Neural cell (in vitro differentiated cells): ENCODE measurements at regions not wholly inside any gene's neighbourhood (a gene's known extent, or its start where the extent isn't known, plus 50 kb on each side); places are given as distances from the start of the nearest gene placed in this dataset.
"Not testable (repeated sequence)": the region's sequence is repeated elsewhere in the genome, so short reads cannot be mapped to it uniquely, and the experiment has no call there.

Source experiments
- H2AFZ ChIP-seq: fragments of 200-600, 300-800 bp; sonication (generic), shearing (Covaris generic); 2 replicates; pipeline ENCODE4 v1.6.0; 2014; ENCODE audit warnings: low read depth, mild to moderate bottlenecking, antibody characterized with exemption, low read length, moderate library complexity
- H3F3A ChIP-seq: fragments of 200-600 bp; shearing (Covaris generic); 2 replicates; pipeline ENCODE4 v1.6.1; 2016; ENCODE audit warnings: mild to moderate bottlenecking, moderate library complexity, mixed read lengths, antibody characterized with exemption, low read length; ENCODE audit not compliant: insufficient read depth, poor library complexity, severe bottlenecking
- H3K27ac ChIP-seq: fragments of 200-600, 300-800 bp; sonication (generic), shearing (Covaris generic); 2 replicates; pipeline ENCODE4 v1.5.1; 2014; ENCODE audit warnings: mild to moderate bottlenecking, low read length, moderate library complexity
- H3K27me3 ChIP-seq: fragments of 300-800, 200-600 bp; sonication (generic), shearing (Covaris generic); 2 replicates; pipeline ENCODE4 v1.6.0; 2014; ENCODE audit warnings: mild to moderate bottlenecking, low read depth, low read length, moderate library complexity; ENCODE audit not compliant: insufficient read depth
- H3K36me3 ChIP-seq: fragments of 300-800, 200-600 bp; sonication (generic), shearing (Covaris generic); 2 replicates; pipeline ENCODE4 v1.5.1; 2014; ENCODE audit warnings: mild to moderate bottlenecking, antibody characterized with exemption, low read length, moderate library complexity; ENCODE audit not compliant: insufficient read depth
- H3K4me2 ChIP-seq: fragments of 300-800, 200-600 bp; sonication (generic), shearing (Covaris generic); 2 replicates; pipeline ENCODE4 v1.6.0; 2014; ENCODE audit warnings: mild to moderate bottlenecking, low read length
- H3K4me3 ChIP-seq: fragments of 300-800, 200-600 bp; sonication (generic), shearing (Covaris generic); 2 replicates; pipeline ENCODE4 v1.5.1; 2014; ENCODE audit warnings: mild to moderate bottlenecking, low read length, moderate library complexity
- H3K79me2 ChIP-seq: fragments of 200-600 bp; shearing (Covaris generic); replicated peaks from 2 replicates; pipeline ENCODE4 v1.6.0; 2014; ENCODE audit warnings: mild to moderate bottlenecking, low read length, moderate library complexity; ENCODE audit not compliant: insufficient read depth
- H3K9ac ChIP-seq: fragments of 300-800, 200-600 bp; sonication (generic), shearing (Covaris generic); 2 replicates; pipeline ENCODE4 v1.6.1; 2016; ENCODE audit warnings: mild to moderate bottlenecking, low read length, mixed read lengths
- H3K9me2 ChIP-seq: fragments of 200-600 bp; shearing (Covaris generic); 2 replicates; pipeline ENCODE4 v1.6.1; 2016; ENCODE audit warnings: mild to moderate bottlenecking, low read length, mixed read lengths; ENCODE audit not compliant: insufficient read depth
- H3K9me3 ChIP-seq: fragments of 200-600, 300-800 bp; sonication (generic), shearing (Covaris generic); 2 replicates; pipeline ENCODE4 v1.6.1; 2016; ENCODE audit warnings: mild to moderate bottlenecking, mixed run types, low read length, moderate library complexity, mixed read lengths
- H4K20me1 ChIP-seq: fragments of 200-600 bp; shearing (Covaris generic); 2 replicates; pipeline ENCODE4 v1.6.1; 2016; ENCODE audit warnings: mild to moderate bottlenecking, mixed run types; ENCODE audit not compliant: insufficient read depth
- EP300 ChIP-seq: fragments of 450-650 bp; conservative IDR thresholded peaks from 2 replicates; pipeline ENCODE4 v1.6.1; 2014; ENCODE audit warnings: antibody characterized with exemption, mild to moderate bottlenecking, moderate library complexity; ENCODE audit not compliant: poor library complexity, severe bottlenecking
- EZH2 ChIP-seq: fragments of 200-600, 300-800 bp; shearing (Covaris generic), sonication (generic); IDR thresholded peaks from 2 replicates; pipeline ENCODE4 v1.6.1; 2014; ENCODE audit warnings: antibody characterized with exemption, low read length, borderline replicate concordance, mild to moderate bottlenecking; ENCODE audit not compliant: insufficient read depth, poor library complexity, severe bottlenecking
- MXI1 ChIP-seq: fragments of 450-650 bp; conservative IDR thresholded peaks from 2 replicates; pipeline ENCODE4 v1.6.1; 2014; ENCODE audit warnings: antibody characterized with exemption, mild to moderate bottlenecking; ENCODE audit not compliant: poor library complexity, severe bottlenecking
- POLR2AphosphoS5 ChIP-seq: IDR thresholded peaks from 2 replicates; pipeline ENCODE4 v1.6.1; 2012
- RAD21 ChIP-seq: fragments of 450-650 bp; conservative IDR thresholded peaks from 2 replicates; pipeline ENCODE4 v1.6.1; 2014; ENCODE audit warnings: antibody characterized with exemption, mild to moderate bottlenecking, moderate library complexity
- SMC3 ChIP-seq: fragments of 450-650 bp; conservative IDR thresholded peaks from 2 replicates; pipeline ENCODE4 v1.6.1; 2014; ENCODE audit warnings: antibody characterized with exemption, mild to moderate bottlenecking, moderate library complexity; ENCODE audit not compliant: poor library complexity
- TAF1 ChIP-seq: IDR thresholded peaks from 2 replicates; pipeline ENCODE4 v1.6.1; 2012; ENCODE audit warnings: low read depth
- TF ChIP-seq, protein P1 (sequence below): fragments of 450-650 bp; IDR thresholded peaks from 2 replicates; pipeline ENCODE4 v1.5.1; 2014; ENCODE audit warnings: antibody characterized with exemption, mild to moderate bottlenecking, moderate library complexity; ENCODE audit not compliant: poor library complexity, severe bottlenecking
- TF ChIP-seq, protein P2 (sequence below): IDR thresholded peaks from 2 replicates; pipeline ENCODE4 v1.6.1; 2012; ENCODE audit warnings: borderline replicate concordance

DNA sequence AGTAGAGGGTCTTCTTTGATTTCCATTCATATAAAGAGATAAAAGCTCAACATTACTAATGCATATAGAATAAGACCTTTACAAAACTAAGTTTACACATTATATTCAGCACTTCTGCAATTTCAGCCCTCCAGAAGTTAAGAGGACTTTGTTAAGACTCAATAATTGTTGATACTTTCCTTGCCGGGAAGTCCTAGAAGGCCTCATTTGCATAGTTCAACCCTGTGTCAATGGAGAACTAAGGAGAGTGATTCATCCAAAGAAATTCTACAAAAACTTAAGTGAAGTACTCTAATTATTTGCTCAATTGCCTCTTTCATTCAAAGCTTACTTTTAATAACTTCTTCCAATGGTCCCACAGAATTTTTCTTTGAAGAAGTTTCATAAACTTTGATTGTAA lies 1060.3 kb upstream of the CELF2 start:
- TF ChIP-seq, protein P1, sequence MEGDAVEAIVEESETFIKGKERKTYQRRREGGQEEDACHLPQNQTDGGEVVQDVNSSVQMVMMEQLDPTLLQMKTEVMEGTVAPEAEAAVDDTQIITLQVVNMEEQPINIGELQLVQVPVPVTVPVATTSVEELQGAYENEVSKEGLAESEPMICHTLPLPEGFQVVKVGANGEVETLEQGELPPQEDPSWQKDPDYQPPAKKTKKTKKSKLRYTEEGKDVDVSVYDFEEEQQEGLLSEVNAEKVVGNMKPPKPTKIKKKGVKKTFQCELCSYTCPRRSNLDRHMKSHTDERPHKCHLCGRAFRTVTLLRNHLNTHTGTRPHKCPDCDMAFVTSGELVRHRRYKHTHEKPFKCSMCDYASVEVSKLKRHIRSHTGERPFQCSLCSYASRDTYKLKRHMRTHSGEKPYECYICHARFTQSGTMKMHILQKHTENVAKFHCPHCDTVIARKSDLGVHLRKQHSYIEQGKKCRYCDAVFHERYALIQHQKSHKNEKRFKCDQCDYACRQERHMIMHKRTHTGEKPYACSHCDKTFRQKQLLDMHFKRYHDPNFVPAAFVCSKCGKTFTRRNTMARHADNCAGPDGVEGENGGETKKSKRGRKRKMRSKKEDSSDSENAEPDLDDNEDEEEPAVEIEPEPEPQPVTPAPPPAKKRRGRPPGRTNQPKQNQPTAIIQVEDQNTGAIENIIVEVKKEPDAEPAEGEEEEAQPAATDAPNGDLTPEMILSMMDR = no peak
- TF ChIP-seq POLR2AphosphoS5 (no peak), SMC3 (no peak), RAD21 (no peak), EP300 (no peak), TAF1 (no peak), MXI1 (no peak), EZH2 (no peak)
- TF ChIP-seq, protein P2, sequence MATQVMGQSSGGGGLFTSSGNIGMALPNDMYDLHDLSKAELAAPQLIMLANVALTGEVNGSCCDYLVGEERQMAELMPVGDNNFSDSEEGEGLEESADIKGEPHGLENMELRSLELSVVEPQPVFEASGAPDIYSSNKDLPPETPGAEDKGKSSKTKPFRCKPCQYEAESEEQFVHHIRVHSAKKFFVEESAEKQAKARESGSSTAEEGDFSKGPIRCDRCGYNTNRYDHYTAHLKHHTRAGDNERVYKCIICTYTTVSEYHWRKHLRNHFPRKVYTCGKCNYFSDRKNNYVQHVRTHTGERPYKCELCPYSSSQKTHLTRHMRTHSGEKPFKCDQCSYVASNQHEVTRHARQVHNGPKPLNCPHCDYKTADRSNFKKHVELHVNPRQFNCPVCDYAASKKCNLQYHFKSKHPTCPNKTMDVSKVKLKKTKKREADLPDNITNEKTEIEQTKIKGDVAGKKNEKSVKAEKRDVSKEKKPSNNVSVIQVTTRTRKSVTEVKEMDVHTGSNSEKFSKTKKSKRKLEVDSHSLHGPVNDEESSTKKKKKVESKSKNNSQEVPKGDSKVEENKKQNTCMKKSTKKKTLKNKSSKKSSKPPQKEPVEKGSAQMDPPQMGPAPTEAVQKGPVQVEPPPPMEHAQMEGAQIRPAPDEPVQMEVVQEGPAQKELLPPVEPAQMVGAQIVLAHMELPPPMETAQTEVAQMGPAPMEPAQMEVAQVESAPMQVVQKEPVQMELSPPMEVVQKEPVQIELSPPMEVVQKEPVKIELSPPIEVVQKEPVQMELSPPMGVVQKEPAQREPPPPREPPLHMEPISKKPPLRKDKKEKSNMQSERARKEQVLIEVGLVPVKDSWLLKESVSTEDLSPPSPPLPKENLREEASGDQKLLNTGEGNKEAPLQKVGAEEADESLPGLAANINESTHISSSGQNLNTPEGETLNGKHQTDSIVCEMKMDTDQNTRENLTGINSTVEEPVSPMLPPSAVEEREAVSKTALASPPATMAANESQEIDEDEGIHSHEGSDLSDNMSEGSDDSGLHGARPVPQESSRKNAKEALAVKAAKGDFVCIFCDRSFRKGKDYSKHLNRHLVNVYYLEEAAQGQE = no peak
- H3K9me3 ChIP-seq = no peaks in the 10 kb centered on the region
- H3F3A ChIP-seq = no peaks in the 10 kb centered on the region
- H3K36me3 ChIP-seq = no peaks in the 10 kb centered on the region
- no peaks in the 10 kb centered on the region for H3K79me2 ChIP-seq
- no peak overlapping the region for H3K4me2 ChIP-seq
- H3K9ac ChIP-seq = no peak overlapping the region
- H2AFZ ChIP-seq = no peak overlapping the region
- no peak overlapping the region for H3K4me3 ChIP-seq
- H3K9me2 ChIP-seq = no peaks in the 10 kb centered on the region
- H4K20me1 ChIP-seq = no peaks in the 10 kb centered on the region
- H3K27ac ChIP-seq = no peak overlapping the region
- H3K27me3 ChIP-seq = no peaks in the 10 kb centered on the region

DNA sequence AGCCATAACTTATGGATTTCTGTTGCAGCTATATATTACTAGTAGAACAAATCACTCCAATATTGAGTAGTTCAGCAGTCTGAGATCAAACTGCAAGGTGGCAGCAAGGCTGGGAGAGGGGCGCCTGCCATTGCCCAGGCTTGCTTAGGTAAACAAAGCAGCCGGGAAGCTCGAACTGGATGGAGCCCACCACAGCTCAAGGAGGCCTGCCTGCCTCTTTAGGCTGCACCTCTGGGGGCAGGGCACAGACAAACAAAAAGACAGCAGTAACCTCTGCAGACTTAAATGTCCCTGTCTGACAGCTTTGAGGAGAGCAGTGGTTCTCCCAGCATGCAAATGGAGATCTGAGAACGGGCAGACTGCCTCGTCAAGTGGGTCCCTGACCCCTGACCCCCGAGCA lies 1059.8 kb upstream of the CELF2 start:
- not testable (repeated sequence) for H3K9ac ChIP-seq, H3K4me3 ChIP-seq, H3K27ac ChIP-seq, H3K4me2 ChIP-seq, H3F3A ChIP-seq, H4K20me1 ChIP-seq, H3K36me3 ChIP-seq, H2AFZ ChIP-seq, H3K27me3 ChIP-seq, H3K79me2 ChIP-seq, H3K9me3 ChIP-seq, H3K9me2 ChIP-seq

DNA sequence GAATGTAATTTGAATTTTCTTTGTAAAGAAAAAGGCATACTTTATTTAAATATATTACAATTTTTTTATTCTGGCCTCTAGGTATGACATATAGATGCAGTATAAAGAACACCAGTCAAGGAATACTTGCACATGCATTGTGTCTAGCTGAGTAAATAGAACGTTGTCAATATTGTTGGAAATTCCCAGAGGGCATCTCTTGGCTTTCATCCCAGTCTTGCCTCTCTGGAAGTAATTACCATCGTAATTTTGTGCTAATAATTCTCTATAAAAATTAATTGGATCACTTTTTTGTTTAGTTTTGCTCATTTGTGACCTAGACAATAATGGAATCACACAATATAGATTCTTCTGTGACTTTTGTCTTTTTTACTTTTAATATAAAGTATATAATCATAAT lies 1052.3 kb upstream of the CELF2 start:
- Histone ChIP-seq H3F3A (no peaks in the 10 kb centered on the region), H3K4me3 (no peak overlapping the region), H3K9me2 (no peaks in the 10 kb centered on the region), H3K79me2 (no peaks in the 10 kb centered on the region), H3K36me3 (no peaks in the 10 kb centered on the region), H3K9me3 (no peaks in the 10 kb centered on the region), H3K9ac (no peak overlapping the region), H4K20me1 (no peaks in the 10 kb centered on the region), H3K27me3 (no peaks in the 10 kb centered on the region), H3K27ac (no peak overlapping the region), H2AFZ (no peak overlapping the region), H3K4me2 (no peak overlapping the region)
- TF ChIP-seq, protein P1 = no peak
- TF ChIP-seq TAF1 = no peak
- no peak for TF ChIP-seq POLR2AphosphoS5
- no peak for TF ChIP-seq MXI1
- no peak for TF ChIP-seq EZH2
- no peak for TF ChIP-seq EP300
- TF ChIP-seq RAD21 = no peak
- TF ChIP-seq, protein P2 = no peak
- no peak for TF ChIP-seq SMC3
